H1 (cell line): ENCODE measurements at regions not wholly inside any gene's neighbourhood (a gene's known extent, or its start where the extent isn't known, plus 50 kb on each side); places are given as distances from the start of the nearest gene placed in this dataset.

ENCODE experiments used
- FOSL1 ChIP-seq: IDR thresholded peaks from 2 replicates; pipeline ENCODE4 v1.6.1; 2011; ENCODE audit warnings: mild to moderate bottlenecking, low read depth, low read length, moderate library complexity; ENCODE audit not compliant: insufficient read depth
- SIN3A ChIP-seq, 2 experiments: IDR thresholded peaks in 1 of 2; conservative IDR thresholded peaks in 1 of 2; 2 replicates each; pipeline ENCODE4 v1.6.1; 2011 to 2012; ENCODE audit warnings: low read length in 2 of 2, improper control_type of control experiment in 1 of 2, low read depth in 1 of 2, mild to moderate bottlenecking in 1 of 2
- TF ChIP-seq, protein P1 (sequence below): IDR thresholded peaks from 2 replicates; pipeline ENCODE4 v1.6.1; 2011; ENCODE audit warnings: low read length, improper control_type of control experiment

DNA sequence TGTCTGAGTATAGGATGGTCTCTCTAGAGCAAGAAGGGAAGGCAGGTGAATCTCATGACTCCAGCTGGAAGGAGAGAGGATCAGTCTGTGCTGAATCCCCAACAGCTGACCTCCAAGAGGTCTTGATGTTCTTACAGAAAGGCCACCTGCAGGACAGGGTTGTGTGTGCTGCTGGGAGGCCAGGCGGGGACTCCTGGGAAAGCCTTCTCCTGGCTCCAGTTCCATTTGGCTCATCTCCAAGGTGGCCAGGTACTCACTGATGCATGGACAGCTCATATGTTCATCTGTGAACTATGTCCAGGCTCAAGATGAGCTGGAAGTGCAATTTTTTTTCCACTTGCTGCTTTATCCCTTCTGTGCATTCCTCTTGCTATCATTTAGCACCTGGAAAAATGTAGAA lies 730.2 kb upstream of the RBFOX1 start (continued):
- TF ChIP-seq, protein P1, sequence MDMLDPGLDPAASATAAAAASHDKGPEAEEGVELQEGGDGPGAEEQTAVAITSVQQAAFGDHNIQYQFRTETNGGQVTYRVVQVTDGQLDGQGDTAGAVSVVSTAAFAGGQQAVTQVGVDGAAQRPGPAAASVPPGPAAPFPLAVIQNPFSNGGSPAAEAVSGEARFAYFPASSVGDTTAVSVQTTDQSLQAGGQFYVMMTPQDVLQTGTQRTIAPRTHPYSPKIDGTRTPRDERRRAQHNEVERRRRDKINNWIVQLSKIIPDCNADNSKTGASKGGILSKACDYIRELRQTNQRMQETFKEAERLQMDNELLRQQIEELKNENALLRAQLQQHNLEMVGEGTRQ: no peak
- TF ChIP-seq FOSL1 (no peak), SIN3A (conservative IDR thresholded peaks at IDR 0.05 in 1 of 2, IDR thresholded peaks at IDR 0.05 in 1 of 2; ENCODE audit: low read depth in 1 of 2, low read length in 2 of 2) (no peak)
